Activated CD4-positive, alpha-beta T cell treated with anti-CD3 and anti-CD28 coated beads, Interleukin-10, Interleukin-2, amounts not matched to agents 100 ng/mL and 50 ng/mL, durations not matched to agents 16 hours and 8 hours (primary cell): ENCODE measurements at regions not wholly inside any gene's neighbourhood (a gene's known extent, or its start where the extent isn't known, plus 50 kb on each side); places are given as distances from the start of the nearest gene placed in this dataset.

Experiments
- DNase-seq: peaks from one replicate; pipeline ENCODE4 v3.0.0-alpha.2; 2020

GRCh38 chr10:117878626-117879025, 168.1 kb downstream of the RAB11FIP2 start:
- DNase-seq, result no peak

- DNase-seq, result no peak
Measured at GRCh38 chr10:117884093-117884492, 162.6 kb downstream of the RAB11FIP2 start.

DNA sequence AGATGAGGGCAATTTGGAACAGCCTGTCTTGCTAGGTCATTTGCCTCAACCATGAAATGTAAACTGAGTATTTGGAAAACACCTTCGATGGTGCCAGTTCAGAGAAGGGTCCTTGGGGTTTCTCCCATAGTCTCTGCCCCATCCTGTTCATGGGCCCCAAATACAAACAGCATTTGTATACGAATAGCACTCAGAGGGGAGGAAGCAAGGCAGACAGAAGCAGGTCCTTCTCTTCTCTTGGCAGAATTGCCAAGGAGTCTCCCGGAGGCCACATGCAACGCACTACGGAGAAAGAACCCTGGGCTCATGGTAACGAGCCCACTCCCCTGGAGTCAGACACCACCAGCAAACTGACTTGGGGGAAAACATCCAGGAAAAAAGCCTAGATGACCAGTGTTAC, 162.1 kb downstream of the RAB11FIP2 start:
- DNase-seq, result no peak

DNA sequence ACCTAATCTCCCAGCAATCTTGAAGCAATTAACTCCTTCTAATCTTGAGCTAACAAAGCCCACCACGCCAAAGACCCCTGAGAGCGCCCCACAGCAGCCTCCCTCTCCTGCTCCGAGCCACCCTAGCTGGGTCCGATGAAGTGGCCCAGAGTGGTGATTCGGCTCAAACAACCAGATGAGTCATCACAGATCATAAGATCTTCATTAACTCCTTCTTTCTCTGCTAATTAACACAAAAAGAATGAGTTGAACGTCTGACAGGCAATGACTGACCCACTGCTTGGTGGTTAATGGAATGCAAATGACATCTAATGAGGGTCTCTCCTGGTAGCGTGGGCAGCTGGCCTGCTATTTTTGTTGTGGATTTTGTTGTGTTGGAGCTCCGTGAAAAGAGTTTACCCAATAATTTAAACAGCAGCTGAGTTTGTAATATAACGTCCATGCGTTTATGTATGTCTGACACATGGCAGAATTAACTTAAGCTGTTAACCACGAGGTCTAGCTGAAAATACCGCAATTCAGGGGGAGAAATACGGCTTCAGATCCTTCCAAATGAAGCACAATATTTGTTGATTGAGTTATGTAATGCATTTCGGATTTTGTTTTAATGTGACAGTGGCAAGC, 161.4 kb downstream of the RAB11FIP2 start:
- no peak for DNase-seq

DNA sequence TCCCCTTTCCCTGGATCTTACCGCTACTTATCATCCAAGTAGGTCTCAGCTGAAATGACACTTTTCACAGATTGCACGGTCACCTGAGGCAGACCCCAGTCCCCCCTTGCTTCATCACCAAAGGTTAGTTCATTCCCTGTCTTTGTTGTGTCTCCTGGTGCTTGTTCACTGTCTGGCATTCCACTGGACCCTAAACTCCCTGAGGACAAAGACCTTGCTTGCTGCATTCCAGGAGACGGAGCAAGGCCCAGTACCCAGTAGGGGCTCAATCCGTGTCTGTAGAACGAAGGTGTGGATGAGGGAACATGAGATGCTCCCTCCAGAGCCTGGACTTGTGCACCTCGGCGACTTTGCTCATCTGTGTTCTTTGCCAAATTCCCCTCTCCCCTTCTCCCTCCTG, 160.0 kb downstream of the RAB11FIP2 start:
- DNase-seq, result no peak

- DNase-seq, result no peak
Measured at GRCh38 chr10:117889664-117890063, 157.1 kb downstream of the RAB11FIP2 start.

DNA sequence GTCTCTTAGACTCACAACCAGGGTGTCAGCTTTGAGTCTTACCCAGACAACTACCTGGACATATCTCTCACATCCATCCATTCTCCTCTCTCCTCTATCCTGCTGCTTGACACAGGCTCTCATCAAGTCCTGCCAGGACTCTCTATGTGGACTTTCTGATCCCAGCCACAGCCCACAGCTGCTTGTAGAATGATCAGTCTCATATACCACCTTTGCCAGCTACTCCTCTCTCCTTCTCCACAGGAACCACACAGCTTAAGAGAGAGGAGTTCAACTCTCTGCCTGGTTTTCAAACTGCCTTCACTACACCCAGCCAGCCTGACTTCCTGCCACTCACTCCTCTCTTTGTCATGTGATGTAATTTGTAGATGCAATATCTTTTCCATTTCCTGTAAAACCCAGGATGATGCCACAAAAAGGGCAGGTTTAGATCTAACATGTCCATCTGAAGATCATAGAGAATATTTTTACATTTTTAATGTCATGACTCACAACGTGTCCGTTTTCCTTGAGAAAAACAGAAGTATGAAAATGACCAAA, 154.0 kb downstream of the RAB11FIP2 start:
- no peak for DNase-seq

GRCh38 chr10:117894339-117894738, 152.4 kb downstream of the RAB11FIP2 start:
- no peak for DNase-seq

- DNase-seq, result no peak
Measured at GRCh38 chr10:117896517-117896916, 150.2 kb downstream of the RAB11FIP2 start.

DNA sequence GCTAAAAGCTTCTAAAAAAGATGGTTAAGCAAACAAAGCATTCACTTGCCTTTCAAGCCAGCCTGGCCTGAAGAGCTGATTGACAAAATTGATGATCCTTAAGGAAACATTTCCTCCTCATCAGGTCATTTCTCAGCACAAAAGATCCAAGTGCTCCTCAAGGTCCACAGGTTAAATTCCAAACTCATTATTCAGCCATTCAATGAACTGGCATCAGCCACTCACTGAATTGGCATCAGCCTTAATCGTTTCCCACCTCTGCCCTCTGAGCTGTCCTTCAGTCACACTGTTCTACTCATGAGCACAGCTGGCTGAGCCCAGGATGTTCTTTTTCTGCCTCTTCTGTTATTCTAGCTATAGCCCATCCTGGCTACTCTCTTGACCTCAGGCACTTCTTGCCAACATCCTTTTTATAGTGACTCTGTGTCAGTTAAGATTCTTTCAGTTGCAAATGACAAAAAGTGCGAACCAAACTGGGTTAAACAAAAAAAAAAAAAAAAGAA, 147.5 kb downstream of the RAB11FIP2 start:
- no peak for DNase-seq

- no peak for DNase-seq
Measured at GRCh38 chr10:117900280-117900679, 146.5 kb downstream of the RAB11FIP2 start.

GRCh38 chr10:117903854-117904253, 142.9 kb downstream of the RAB11FIP2 start:
- no peak for DNase-seq

- DNase-seq, result no peak
Measured at GRCh38 chr10:117905404-117905803, 141.3 kb downstream of the RAB11FIP2 start.

DNA sequence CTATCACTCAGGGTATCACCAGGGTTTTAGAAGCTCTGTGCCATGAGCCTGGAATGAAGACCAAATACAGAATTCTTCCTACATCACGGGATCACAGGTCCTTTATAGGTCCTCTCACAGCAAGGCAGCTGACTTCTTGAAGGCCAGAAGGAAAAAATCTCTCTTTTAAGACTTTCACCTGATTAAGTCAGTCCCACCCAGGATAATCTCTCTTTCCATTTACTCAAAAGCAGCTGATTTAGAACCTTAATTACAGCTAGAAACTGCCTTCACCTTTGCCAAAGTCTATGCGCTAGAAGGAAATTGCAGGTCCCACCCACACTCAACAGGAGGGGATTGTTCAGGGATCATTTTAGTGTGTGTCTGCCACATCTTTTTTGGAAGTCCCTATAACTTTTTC, 135.1 kb downstream of the RAB11FIP2 start:
- no peak for DNase-seq

DNA sequence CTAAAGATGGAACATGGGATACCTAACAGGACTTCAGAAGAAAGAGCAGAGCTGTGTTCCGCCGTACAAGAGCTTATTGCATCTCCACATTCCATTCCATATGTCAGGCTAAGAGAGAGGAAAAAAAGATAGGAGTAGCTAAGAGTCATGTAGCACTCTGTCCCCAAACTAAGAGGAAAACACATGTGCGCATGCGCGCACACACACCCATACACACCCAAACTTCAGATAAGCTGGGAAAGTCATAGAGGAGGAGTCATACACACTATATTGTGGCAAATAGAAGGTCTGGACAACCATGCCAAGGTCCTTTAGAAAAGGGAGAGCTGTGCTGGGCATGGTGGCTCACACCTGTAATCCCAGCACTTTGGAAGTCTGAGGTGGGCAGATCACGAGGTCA, 132.4 kb downstream of the RAB11FIP2 start:
- DNase-seq, result no peak

GRCh38 chr10:117920956-117921355, 125.8 kb downstream of the RAB11FIP2 start:
- no peak for DNase-seq

DNA sequence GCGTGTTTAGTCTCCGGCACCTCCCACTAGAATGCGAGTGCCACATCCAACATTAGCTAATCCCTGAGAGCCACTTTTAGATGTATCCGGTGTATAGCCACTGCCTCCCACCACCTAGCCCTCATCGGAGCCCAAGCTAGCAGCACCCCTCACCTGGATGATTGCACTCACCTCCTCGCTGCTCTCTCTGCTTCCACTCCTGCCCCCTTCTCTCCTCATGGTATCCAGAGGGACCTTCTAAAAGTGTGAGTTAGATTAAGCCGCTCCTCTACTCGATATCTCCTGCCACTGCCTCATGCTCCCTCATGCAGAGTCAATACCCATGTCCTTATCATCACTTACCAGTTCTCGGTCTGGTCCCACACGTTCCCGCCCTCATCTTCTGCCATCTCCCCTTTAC, 125.3 kb downstream of the RAB11FIP2 start:
- no peak for DNase-seq

DNA sequence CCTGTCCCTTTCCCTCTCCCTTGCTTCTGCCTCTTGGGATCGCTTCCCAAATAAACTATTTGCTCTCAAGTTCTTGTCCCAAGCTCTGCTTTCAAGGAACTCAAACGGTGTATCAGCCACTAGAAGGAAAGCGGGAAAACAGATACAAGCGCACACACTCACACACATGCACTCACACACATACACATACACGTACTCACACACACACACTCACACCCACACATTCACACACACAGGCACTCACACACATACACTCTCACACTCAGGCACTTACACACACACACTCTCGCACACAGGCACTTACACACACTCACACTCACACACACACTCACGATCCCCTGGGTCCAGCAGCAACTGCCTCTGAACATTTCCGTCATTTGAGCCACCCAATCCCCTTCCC, 121.9 kb downstream of the RAB11FIP2 start:
- DNase-seq, result no peak

DNA sequence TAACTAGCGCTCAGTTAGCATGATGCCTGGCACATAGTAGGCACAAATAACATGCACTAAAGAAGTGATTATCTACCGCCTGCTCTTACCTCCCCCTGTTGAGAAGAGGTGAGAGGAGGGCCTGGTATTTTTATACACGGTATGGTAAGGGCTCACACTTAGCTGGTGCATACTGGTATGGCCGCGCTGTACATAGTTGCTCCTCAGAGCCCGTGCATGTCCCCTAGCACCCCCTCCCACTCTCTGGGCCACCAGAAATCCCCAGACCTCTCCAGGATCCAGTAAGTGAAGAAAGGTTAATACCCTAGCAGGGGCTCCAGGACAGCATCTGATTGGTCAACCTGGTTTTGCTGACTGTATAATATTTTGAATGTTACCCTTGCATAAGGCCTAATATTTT, 121.4 kb downstream of the RAB11FIP2 start:
- no peak for DNase-seq

GRCh38 chr10:117926491-117926890, 120.2 kb downstream of the RAB11FIP2 start:
- no peak for DNase-seq

- no peak for DNase-seq
Measured at GRCh38 chr10:117927332-117927731, 119.4 kb downstream of the RAB11FIP2 start.

GRCh38 chr10:117927871-117928270, 118.9 kb downstream of the RAB11FIP2 start:
- no peak for DNase-seq

GRCh38 chr10:117928281-117928680, 118.5 kb downstream of the RAB11FIP2 start:
- DNase-seq, result no peak

GRCh38 chr10:117928741-117929140, 118.0 kb downstream of the RAB11FIP2 start:
- no peak for DNase-seq
